Psoas muscle (tissue), 7 donors: ENCODE measurements at regions not wholly inside any gene's neighbourhood (a gene's known extent, or its start where the extent isn't known, plus 50 kb on each side); places are given as distances from the start of the nearest gene placed in this dataset.

ENCODE experiments used
- ATAC-seq, 4 donors: fragments of 200-7000 bp; cut with Tn5 transposase; one replicate each; pipeline ENCODE4 v1.9.1; 2020; ENCODE audit warnings: moderate library complexity in 3 of 4, mild to moderate bottlenecking in 2 of 4
- DNase-seq, 2 donors: peaks; one replicate each; pipeline ENCODE4 v3.0.0-alpha.2; 2020
- H3K27ac ChIP-seq: fragments of 200-600 bp; one replicate; pipeline ENCODE4 v1.8.0; 2022
- H3K27me3 ChIP-seq, 3 donors: fragments of 200-600 bp in 1 of 3; one replicate each; pipeline versions ENCODE4 v1.6.1 to v1.8.0; 2013 to 2022; ENCODE audit warnings: low read length in 2 of 3, mild to moderate bottlenecking in 2 of 3, moderate library complexity in 1 of 3; ENCODE audit not compliant: insufficient read depth in 3 of 3
- H3K36me3 ChIP-seq, 2 donors: fragments of 200-600 bp in 1 of 2; one replicate each; pipeline versions ENCODE4 v1.6.1 to v1.8.0; 2013 to 2022; ENCODE audit warnings: low read depth in 1 of 2, mild to moderate bottlenecking in 1 of 2, moderate library complexity in 1 of 2; ENCODE audit not compliant: insufficient read depth in 1 of 2
- H3K4me1 ChIP-seq: fragments of 200-600 bp; one replicate; pipeline ENCODE4 v1.8.0; 2022
- H3K4me3 ChIP-seq: fragments of 200-600 bp; one replicate; pipeline ENCODE4 v1.8.0; 2022; ENCODE audit warnings: mild to moderate bottlenecking
- H3K9me3 ChIP-seq: fragments of 200-600 bp; one replicate; pipeline ENCODE4 v1.8.0; 2022
- WGBS, 3 donors: extraction: QIAGEN DNeasy Blood & Tissue Kit; methylation state at CpG; one replicate each; pipeline versions ENCODE4 v1.1.6 to v1.1.7; 2013; 5-methylcytosine and 5-hydroxymethylcytosine counted together
- intact Hi-C, 2 donors: fragments of 100-400 bp; cut with DNase I; formaldehyde crosslinking; loops; one replicate each; pipeline versions ENCODE4 v1.11.0 to v1.14.2; 2022
- TF ChIP-seq, protein P1 (sequence below): fragments of 200-600 bp; IDR thresholded peaks from one replicate; pipeline ENCODE4 v1.8.0; 2022; ENCODE audit warnings: antibody characterized with exemption
- donor health status: healthy with polysubstance abuse.
- donor health status: DM: no; HTN: no; CAD: no; lungs with moderate emphysema.
- donor health status: Bipolar disorder and iron deficiency.
- donor health status: healthy.
- donor health status: DM: yes; HTN: yes; CAD: no.
- donor health status: DM: no; HTN: no; CAD: no.
- donor health status: DM: yes; HTN: yes; CAD: no.

- intact Hi-C loops = no loop called here
- Histone ChIP-seq H3K4me3 (no peak overlapping the region), H3K27me3 (no peaks in the 10 kb centered on the region), H3K9me3 (no peaks in the 10 kb centered on the region), H3K4me1 (no peaks in the 10 kb centered on the region), H3K27ac (no peak overlapping the region), H3K36me3 (no peaks in the 10 kb centered on the region)
- 62 to 65% (median 64%) methylated on average over 2 of the region's 2 CpGs for WGBS, 3 donors
- DNase-seq = no peak
- no peak for ATAC-seq
- TF ChIP-seq, protein P1, sequence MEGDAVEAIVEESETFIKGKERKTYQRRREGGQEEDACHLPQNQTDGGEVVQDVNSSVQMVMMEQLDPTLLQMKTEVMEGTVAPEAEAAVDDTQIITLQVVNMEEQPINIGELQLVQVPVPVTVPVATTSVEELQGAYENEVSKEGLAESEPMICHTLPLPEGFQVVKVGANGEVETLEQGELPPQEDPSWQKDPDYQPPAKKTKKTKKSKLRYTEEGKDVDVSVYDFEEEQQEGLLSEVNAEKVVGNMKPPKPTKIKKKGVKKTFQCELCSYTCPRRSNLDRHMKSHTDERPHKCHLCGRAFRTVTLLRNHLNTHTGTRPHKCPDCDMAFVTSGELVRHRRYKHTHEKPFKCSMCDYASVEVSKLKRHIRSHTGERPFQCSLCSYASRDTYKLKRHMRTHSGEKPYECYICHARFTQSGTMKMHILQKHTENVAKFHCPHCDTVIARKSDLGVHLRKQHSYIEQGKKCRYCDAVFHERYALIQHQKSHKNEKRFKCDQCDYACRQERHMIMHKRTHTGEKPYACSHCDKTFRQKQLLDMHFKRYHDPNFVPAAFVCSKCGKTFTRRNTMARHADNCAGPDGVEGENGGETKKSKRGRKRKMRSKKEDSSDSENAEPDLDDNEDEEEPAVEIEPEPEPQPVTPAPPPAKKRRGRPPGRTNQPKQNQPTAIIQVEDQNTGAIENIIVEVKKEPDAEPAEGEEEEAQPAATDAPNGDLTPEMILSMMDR = no peak
These were observed 89.2 kb upstream of the RESF1 start for GRCh38 chr12:31869972-31870371.

- ATAC-seq (no peak), DNase-seq (no peak)
- Histone ChIP-seq H3K36me3 (no peaks in the 10 kb centered on the region), H3K27ac (no peak overlapping the region), H3K27me3 (no peaks in the 10 kb centered on the region), H3K4me1 (no peaks in the 10 kb centered on the region), H3K4me3 (no peak overlapping the region), H3K9me3 (no peaks in the 10 kb centered on the region)
- TF ChIP-seq, protein P1 = no peak
- 13 to 24% (median 16%) methylated on average over 2 of the region's 2 CpGs for WGBS, 3 donors
- intact Hi-C loops = no loop called here
These were observed 90.2 kb upstream of the RESF1 start for GRCh38 chr12:31868965-31869364.

GRCh38 chr12:31867292-31867691 is 91.9 kb upstream of the RESF1 start:
- intact Hi-C loops = no loop called here
- Histone ChIP-seq H3K4me3 (no peak overlapping the region), H3K36me3 (no peaks in the 10 kb centered on the region), H3K9me3 (no peaks in the 10 kb centered on the region), H3K27me3 (no peaks in the 10 kb centered on the region), H3K4me1 (no peaks in the 10 kb centered on the region), H3K27ac (no peak overlapping the region)
- DNase-seq (no peak), ATAC-seq (no peak)
- TF ChIP-seq, protein P1 = no peak

GRCh38 chr12:31866523-31866922 is 92.7 kb upstream of the RESF1 start:
- WGBS, 3 donors = 92 to 95% (median 93%) methylated on average over 3 of the region's 3 CpGs
- no peak overlapping the region for H3K27ac ChIP-seq
- H3K9me3 ChIP-seq = no peaks in the 10 kb centered on the region
- H3K4me3 ChIP-seq = no peak overlapping the region
- no peaks in the 10 kb centered on the region for H3K4me1 ChIP-seq
- ATAC-seq (no peak), DNase-seq (no peak)
- intact Hi-C loops = no loop called here
- H3K27me3 ChIP-seq = no peaks in the 10 kb centered on the region
- TF ChIP-seq, protein P1 = no peak
- no peaks in the 10 kb centered on the region for H3K36me3 ChIP-seq

GRCh38 chr12:31865023-31865422 is 94.2 kb upstream of the RESF1 start:
- no peak for ATAC-seq
- TF ChIP-seq, protein P1 = no peak
- DNase-seq = no peak
- Histone ChIP-seq H3K4me3 (no peak overlapping the region), H3K9me3 (no peaks in the 10 kb centered on the region), H3K36me3 (no peaks in the 10 kb centered on the region), H3K27ac (no peak overlapping the region), H3K4me1 (no peaks in the 10 kb centered on the region), H3K27me3 (no peaks in the 10 kb centered on the region)
- WGBS, 3 donors = 46 to 78% (median 62%) methylated on average over 2 of the region's 2 CpGs
- intact Hi-C loops = no loop called here
